ENCODE measurements at regions not wholly inside any gene's neighbourhood (a gene's known extent, or its start where the extent isn't known, plus 50 kb on each side); places are given as distances from the start of the nearest gene placed in this dataset.

- Histone ChIP-seq H3K27ac (ENCODE audit: low read depth) (no peak overlapping the region), H3K27me3 (ENCODE audit: insufficient read depth) (no peaks in the 10 kb centered on the region), H3K4me2 (no peak overlapping the region), H3K79me2 (replicated peaks; ENCODE audit: insufficient read depth) (no peaks in the 10 kb centered on the region), H3K9me2 (ENCODE audit: insufficient read depth) (peaks cover 4% of the 10 kb centered on the region; the same call in 1 of the 2 replicates), H3K4me1 (ENCODE audit: insufficient read depth) (no peaks in the 10 kb centered on the region), H3K4me3 (no peak overlapping the region), H2AFZ (no peak overlapping the region), H3K36me3 (ENCODE audit: insufficient read depth) (no peaks in the 10 kb centered on the region), H4K20me1 (replicated peaks; ENCODE audit: insufficient read depth) (no peaks in the 10 kb centered on the region), H3F3A (replicated peaks; ENCODE audit: low read depth) (no peaks in the 10 kb centered on the region)
- TF ChIP-seq, protein P1, sequence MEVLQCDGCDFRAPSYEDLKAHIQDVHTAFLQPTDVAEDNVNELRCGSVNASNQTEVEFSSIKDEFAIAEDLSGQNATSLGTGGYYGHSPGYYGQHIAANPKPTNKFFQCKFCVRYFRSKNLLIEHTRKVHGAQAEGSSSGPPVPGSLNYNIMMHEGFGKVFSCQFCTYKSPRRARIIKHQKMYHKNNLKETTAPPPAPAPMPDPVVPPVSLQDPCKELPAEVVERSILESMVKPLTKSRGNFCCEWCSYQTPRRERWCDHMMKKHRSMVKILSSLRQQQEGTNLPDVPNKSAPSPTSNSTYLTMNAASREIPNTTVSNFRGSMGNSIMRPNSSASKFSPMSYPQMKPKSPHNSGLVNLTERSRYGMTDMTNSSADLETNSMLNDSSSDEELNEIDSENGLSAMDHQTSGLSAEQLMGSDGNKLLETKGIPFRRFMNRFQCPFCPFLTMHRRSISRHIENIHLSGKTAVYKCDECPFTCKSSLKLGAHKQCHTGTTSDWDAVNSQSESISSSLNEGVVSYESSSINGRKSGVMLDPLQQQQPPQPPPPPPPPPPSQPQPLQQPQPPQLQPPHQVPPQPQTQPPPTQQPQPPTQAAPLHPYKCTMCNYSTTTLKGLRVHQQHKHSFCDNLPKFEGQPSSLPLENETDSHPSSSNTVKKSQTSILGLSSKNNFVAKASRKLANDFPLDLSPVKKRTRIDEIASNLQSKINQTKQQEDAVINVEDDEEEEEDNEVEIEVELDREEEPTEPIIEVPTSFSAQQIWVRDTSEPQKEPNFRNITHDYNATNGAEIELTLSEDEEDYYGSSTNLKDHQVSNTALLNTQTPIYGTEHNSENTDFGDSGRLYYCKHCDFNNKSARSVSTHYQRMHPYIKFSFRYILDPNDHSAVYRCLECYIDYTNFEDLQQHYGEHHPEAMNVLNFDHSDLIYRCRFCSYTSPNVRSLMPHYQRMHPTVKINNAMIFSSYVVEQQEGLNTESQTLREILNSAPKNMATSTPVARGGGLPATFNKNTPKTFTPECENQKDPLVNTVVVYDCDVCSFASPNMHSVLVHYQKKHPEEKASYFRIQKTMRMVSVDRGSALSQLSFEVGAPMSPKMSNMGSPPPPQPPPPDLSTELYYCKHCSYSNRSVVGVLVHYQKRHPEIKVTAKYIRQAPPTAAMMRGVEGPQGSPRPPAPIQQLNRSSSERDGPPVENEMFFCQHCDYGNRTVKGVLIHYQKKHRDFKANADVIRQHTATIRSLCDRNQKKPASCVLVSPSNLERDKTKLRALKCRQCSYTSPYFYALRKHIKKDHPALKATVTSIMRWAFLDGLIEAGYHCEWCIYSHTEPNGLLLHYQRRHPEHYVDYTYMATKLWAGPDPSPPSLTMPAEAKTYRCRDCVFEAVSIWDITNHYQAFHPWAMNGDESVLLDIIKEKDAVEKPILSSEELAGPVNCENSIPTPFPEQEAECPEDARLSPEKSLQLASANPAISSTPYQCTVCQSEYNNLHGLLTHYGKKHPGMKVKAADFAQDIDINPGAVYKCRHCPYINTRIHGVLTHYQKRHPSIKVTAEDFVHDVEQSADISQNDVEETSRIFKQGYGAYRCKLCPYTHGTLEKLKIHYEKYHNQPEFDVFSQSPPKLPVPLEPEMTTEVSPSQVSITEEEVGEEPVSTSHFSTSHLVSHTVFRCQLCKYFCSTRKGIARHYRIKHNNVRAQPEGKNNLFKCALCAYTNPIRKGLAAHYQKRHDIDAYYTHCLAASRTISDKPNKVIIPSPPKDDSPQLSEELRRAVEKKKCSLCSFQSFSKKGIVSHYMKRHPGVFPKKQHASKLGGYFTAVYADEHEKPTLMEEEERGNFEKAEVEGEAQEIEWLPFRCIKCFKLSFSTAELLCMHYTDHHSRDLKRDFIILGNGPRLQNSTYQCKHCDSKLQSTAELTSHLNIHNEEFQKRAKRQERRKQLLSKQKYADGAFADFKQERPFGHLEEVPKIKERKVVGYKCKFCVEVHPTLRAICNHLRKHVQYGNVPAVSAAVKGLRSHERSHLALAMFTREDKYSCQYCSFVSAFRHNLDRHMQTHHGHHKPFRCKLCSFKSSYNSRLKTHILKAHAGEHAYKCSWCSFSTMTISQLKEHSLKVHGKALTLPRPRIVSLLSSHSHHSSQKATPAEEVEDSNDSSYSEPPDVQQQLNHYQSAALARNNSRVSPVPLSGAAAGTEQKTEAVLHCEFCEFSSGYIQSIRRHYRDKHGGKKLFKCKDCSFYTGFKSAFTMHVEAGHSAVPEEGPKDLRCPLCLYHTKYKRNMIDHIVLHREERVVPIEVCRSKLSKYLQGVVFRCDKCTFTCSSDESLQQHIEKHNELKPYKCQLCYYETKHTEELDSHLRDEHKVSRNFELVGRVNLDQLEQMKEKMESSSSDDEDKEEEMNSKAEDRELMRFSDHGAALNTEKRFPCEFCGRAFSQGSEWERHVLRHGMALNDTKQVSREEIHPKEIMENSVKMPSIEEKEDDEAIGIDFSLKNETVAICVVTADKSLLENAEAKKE (CRISPR knock-in tag; IDR thresholded peaks at IDR 0.05) = no peak
- no peak for TF ChIP-seq NANOG (IDR thresholded peaks at IDR 0.05; ENCODE audit: borderline replicate concordance)
- TF ChIP-seq, protein P2, sequence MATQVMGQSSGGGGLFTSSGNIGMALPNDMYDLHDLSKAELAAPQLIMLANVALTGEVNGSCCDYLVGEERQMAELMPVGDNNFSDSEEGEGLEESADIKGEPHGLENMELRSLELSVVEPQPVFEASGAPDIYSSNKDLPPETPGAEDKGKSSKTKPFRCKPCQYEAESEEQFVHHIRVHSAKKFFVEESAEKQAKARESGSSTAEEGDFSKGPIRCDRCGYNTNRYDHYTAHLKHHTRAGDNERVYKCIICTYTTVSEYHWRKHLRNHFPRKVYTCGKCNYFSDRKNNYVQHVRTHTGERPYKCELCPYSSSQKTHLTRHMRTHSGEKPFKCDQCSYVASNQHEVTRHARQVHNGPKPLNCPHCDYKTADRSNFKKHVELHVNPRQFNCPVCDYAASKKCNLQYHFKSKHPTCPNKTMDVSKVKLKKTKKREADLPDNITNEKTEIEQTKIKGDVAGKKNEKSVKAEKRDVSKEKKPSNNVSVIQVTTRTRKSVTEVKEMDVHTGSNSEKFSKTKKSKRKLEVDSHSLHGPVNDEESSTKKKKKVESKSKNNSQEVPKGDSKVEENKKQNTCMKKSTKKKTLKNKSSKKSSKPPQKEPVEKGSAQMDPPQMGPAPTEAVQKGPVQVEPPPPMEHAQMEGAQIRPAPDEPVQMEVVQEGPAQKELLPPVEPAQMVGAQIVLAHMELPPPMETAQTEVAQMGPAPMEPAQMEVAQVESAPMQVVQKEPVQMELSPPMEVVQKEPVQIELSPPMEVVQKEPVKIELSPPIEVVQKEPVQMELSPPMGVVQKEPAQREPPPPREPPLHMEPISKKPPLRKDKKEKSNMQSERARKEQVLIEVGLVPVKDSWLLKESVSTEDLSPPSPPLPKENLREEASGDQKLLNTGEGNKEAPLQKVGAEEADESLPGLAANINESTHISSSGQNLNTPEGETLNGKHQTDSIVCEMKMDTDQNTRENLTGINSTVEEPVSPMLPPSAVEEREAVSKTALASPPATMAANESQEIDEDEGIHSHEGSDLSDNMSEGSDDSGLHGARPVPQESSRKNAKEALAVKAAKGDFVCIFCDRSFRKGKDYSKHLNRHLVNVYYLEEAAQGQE (IDR thresholded peaks at IDR 0.05; ENCODE audit: unreplicated experiment) = no peak
- no peak for TF ChIP-seq ZNF331 (CRISPR knock-in tag; IDR thresholded peaks at IDR 0.05; ENCODE audit: low read depth)
- no peak for TF ChIP-seq EZH2phosphoT487 (IDR thresholded peaks at IDR 0.05; ENCODE audit: unreplicated experiment)
- H3K27me3 Mint-ChIP-seq (ENCODE audit: insufficient read depth, low read depth, poor library complexity) = no peaks in the 10 kb centered on the region
- DNase-seq (ENCODE audit: low spot score) = no peak
- H3K9me3 Mint-ChIP-seq = no peaks in the 10 kb centered on the region
- no peaks in the 10 kb centered on the region for H3K36me3 Mint-ChIP-seq (ENCODE audit: low read depth)
- no peak overlapping the region for H3K4me3 Mint-ChIP-seq
- no peak overlapping the region; the same call in 1 of the 2 replicates for H3K27ac Mint-ChIP-seq
- peaks cover 6% of the 10 kb centered on the region; the same call in 2 of the 3 replicates for H3K4me1 Mint-ChIP-seq
- no peak for ATAC-seq
Measured at GRCh38 chr20:10853731-10854130, 179.9 kb upstream of the JAG1 start.

Data from GM23338 (cell line).